Inferior parietal cortex (tissue), 1 donor: ENCODE measurements at regions not wholly inside any gene's neighbourhood (a gene's known extent, or its start where the extent isn't known, plus 50 kb on each side); places are given as distances from the start of the nearest gene placed in this dataset.

Experiments used
- DNase-seq: peaks from one replicate; pipeline ENCODE4 v3.0.0-alpha.2; 2016; ENCODE audit errors: extremely low spot score

DNA sequence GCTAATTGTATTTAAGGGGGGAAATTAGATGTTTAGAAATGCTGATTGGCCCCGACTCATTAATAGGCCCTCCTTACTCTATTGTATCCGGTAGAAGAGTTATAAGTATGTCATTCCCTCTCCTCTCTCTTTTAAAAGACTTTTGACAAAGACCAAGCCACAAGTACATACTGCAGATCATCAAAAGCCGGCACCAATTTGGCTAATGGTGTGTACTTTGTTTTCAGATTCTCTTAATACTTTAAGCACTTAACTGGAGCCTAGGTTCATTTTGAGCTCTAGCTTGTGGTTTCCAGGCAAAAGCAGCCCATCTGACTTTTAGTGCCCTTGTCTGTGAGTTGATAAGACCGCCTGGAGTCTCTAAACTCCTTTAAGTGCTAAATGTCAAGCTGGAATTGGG lies 210.0 kb upstream of the LYZL1 start:
- no peak for DNase-seq

DNA sequence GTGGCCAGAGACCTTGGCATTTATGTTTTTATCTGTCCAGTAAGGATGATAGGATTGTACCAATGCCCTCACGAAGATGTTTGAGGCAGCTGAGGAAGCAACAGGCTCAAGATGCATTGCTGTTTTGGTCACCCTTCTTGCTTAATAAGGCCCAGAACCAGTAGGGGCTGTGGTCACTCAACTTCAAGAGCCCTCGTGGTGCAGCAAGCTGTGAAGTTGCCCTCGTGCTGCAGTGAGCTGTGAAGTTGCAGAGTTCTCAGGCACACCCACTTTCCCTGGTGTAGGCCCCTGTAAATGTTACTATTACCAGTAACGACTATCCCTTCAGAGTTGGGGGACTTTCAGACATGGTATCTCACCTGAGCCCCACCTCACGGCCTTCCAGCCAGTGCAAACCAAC lies 207.6 kb upstream of the LYZL1 start:
- no peak for DNase-seq

DNA sequence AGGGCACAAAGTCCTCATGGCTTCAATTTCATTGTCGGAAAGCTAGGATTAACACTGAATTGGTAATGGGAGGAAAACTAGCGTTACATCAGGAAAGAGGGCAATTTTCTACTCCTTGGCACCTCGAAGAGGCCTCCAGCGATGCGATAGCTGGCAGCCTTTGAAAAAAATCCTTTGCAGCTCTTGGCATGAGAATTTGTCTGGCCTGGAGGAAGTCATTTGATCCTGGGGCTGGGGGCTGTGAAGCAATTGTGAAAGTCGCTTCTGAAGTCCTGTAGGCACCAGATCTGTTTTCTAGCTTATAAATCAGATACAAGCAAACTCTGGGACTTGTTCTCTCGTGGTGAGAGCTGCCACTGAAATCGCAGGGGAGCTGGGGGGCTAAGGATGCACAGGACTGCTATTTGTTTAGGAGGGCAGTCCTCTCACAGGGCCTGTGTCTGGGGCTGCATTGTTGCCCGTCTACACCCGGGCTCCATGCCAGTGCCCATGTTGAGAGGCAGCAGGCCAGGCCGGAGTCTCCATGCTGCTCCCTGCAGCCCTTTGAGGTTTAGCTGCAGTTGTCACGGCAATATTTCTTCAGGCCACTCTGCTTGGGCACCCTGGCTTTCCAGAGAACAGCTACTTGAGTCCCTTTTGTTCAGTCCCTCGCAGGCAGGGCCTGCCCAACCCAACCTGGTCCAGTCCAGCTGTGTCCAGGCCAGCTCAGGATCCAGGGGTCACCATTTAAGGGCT lies 206.8 kb upstream of the LYZL1 start:
- no peak for DNase-seq

DNA sequence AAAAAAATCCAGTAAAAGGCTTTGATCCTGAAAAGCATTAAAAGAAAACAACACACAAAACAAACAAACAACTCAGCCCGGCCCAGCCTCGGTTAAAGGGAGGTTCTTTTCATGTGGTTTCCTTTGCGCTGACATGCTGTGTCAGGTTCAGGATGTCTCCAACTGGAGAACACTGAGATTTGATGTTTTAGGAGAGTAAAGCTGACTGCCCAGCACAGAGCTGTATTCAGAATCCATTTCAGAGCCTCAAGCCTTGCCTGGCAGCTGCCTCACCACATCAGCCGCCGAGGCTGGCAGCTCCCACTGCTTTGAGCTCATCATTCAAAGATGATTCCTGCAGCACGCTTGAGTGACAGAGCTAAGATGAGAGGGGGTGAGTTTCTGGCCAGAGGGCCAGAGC lies 205.8 kb upstream of the LYZL1 start:
- no peak for DNase-seq

DNA sequence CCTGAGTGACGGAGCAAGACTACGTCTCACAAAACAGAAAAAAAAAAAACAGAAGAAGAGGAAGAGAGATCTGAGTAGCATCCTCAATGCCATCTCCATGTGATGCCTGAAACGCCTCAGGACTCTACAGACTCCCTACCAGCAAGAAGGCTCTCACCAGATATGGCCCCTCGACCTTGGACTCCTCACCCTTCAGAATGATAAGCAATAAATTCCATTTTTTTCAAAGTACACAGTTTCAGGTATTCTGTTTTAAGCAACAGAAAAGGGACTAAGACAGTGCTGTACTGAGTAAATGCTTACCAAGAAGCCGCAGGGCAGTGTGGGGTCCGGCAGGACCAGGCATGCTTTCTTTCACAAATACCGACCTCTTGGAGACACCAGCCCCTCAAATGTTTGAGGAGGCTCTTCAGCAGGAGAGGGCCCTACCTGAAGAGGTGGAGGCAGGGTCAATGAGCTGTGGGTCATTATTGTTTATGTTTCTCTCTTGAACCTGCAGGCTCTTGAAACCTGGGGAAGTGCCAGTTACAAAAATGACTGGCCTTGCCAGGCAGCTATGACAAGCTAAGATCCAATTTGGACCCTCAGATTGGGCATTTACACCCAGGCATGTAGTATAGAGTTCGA lies 204.1 kb upstream of the LYZL1 start:
- no peak for DNase-seq

DNA sequence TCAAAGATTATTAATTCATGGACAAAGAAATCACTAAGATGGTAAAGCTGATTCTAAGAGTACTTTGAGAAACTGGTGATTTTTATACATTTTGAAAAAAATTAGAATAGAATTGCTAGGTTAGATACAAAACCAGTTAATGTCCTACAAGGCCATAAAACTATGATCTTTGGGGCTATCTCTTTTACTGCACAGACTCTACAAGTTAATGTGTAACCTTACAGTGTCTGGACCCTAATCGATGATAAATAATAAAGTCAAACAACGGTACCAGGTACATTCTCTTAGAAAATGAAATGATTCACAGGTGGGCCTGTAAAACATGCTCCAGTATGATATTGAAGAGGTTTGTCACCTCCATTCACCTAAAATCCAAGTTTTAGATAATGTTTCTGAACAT lies 199.8 kb upstream of the LYZL1 start:
- DNase-seq, result no peak

DNA sequence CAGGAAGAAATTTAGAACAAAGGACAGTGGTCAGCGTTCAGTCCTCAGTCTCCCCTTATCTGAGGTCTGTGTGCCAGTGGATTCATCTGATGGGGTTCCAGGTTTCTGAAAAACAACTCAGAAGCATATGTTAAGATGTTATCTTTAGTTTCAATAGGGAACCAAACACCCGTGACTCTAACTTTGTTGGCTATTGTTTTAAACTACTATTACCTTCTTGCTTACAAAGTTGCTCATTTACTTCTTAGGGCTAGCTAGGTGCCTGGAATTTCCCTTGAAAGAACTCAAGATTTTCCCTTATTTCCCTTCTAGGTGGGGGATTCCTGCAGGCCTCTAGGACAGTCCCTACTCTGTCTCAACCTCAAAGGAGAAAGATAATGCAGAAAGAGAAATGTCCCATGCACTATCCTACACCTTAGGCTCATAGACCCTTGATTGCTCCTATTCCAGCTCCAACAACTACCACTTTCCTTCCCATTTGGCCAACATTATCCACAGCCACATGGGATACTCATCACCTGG lies 192.5 kb upstream of the LYZL1 start:
- DNase-seq, result no peak

DNA sequence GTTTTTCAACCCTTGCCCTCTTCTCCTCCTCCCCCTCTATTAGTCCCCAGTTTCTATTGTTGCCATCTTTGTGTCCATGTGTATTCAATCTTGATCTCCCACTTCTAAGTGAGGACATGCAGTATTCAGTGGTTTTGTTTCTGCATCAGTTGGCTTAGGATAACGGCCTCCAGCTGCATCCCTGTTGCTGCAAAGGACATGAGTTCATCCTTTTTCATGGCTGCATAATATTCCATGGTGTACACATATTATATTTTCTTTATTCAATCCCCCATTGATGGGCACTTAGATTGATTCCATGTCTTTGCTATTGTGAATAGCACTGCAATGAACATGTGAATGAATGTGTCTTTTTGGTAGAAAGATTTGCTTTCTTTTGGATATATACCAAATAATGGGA lies 190.4 kb upstream of the LYZL1 start:
- DNase-seq, result no peak

DNA sequence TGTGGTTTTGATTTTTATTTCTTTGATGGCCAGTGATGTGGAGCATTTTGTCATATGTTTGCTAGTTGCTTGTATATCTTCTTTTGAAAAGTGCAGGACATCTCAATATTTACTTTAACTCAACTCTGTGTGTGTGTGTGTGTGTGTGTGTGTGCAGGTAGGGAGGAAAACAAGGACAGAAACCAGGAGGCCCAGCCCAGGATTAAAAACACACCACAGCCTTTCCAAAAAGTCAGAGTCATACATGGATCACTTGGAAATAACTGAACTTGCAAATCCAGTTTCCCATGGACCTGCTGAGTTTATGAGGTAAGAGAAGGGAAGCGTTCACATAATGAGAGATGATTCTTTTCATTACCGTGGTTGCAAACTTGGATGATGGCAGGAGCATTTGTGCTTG lies 189.9 kb upstream of the LYZL1 start:
- DNase-seq, result no peak

DNA sequence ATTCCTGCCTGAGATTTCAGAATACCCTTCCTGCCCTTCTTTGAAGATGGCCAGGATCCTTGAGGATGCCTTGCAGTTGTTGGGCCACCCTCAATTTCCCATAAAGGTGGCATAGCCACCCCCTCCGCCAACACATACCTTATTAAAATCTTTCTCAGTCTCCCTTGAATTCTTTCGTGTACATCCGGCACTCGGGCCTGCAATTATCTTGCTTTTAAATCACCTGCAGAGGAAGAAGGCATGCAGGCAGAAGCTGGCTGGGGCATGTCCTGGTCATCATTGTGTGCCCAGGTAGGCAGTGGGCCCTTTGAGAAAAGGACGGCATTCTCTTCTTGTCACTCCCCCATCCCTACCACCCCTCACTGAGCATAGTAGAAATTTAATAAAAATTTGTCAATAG lies 189.5 kb upstream of the LYZL1 start:
- no peak for DNase-seq

DNA sequence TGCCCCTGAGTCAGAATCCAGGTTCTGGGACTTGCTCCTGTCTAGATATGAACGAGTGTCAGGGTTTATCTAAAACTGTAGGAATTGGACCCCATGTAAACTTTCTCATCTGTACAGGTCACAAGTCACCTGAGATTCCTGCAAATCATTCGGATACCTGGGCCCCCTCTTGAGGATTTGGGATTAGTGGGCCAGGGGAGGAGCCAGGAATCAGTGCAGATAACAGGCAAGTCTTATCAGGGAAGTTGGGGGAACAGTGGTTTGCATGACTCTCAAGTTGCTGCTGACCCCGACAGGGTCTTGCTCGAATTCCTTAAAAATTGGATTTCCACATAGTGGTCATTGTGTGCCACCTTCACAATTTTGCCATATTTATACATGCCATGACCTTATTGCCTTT lies 188.4 kb upstream of the LYZL1 start:
- DNase-seq, result no peak

DNA sequence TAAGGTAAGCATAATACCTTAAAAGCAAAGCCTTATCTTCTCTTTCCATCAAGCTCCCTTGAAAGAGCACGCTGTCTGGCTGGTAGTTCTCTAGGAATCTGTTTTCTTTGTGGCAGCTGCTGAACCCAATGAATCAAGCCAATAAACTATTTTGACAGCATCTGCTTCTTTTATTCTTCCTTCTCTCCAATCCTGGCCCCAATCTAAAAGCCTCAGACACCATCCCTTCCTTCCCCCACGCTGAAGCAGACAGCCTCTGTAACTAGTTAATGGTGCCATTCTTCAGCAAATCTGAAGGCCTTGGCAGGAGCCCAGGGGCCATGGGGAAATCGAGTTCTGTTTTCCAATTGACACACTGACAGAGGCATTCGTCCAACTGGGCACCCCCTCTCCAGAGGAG lies 186.6 kb upstream of the LYZL1 start:
- DNase-seq, result peak; percentile 4

DNA sequence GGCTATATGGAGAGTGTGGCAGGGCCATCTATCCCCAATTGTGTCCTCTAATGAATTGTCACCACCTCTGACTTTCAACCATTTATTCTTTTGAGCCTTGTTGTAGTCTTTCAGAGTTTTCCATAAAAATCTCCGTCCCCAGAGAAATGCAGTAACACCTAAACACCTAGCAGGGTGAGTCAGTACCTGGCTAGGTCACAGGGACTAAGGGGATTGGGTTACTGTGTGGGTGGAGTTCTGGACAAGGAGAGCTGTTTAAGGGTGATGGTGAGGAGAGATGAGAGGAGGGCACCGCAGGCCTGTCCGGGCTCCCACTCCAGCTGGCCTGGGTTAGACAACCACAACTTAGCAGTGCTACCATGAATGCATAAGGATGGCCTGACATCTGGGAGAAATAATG lies 186.2 kb upstream of the LYZL1 start:
- no peak for DNase-seq

DNA sequence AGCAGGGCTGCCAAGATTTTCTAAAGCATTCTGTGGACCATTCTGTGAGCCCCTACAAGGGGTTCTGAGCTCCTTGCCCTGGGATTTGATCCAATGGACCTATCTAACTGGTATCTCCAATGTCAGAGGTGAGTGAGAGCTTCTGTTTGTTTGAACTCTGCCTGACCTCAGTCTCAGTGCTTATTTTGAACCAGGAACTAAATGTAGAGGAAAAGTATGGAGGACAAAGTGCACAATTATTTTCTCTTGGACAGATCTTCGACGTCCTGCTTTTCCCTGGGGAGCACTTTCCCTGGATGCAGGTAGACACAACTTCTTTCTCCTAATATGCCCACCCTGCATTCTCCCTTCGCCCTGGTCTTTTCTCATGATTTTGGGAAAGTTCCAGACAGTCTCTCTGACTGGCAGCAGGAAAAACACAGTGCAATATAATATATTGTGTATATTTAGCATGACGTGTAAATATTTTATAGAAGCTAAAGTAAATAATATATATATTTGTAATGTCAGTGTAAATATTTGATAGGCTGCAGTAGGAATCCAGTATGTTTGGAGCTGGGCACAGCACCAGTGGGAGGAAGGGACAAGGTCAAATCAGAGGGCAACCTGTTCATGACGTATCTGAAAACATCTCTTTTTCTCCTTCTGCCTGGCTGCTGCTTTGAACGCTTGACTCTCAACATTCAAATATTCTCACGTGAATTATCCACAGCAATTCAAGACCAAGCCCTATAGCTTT lies 184.0 kb upstream of the LYZL1 start:
- DNase-seq, result no peak

DNA sequence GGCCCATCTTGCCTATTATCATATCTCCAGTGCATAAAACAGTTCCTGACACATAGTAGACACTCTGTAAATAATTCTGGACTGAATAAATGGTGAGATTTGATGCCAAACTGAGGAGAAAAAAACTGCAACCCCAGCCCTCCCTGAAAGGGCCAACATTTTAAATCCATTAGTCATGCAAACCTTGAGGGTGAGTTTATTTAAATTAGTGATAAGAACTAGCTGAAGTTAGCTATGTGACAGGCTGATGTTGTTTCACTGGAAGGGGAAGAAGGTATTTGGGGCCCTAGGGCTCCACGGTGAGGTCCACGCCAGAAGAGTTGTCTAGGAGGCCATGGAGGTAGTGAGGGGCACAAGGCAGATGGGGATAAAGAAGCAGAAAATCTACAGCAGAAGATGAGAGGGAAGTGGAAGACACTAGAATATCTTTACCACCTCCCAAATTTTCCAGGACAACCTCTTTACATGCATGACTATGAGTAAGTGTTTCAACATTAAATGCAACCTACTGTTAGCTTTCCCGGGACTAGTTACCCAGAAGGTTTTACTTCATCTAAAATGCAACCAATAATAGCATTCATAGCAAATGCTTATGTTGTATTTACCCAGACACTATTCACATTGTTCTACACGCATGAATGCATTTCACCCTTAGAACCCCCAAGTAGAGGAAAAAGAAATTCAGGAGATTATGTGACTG lies 183.2 kb upstream of the LYZL1 start:
- DNase-seq, result no peak

DNA sequence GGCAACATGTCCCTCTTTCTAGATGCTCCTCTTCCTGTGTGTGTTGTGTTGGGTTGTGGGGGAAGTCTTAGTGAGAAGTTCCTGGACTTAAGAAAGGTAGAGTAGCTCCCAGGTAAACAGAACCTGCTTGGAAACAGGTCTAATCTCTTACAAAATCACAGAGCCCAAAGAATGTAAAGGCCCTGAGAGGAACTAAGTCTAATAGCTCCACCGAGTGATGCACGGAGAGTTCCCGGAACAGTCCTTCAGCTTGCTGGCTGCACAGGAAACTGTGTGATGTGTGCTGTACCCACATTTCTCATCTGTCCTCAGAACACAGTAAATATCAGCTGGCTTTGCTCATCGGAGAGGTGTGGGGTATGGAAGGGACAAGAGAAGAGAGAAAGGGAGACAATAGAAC lies 182.6 kb upstream of the LYZL1 start:
- no peak for DNase-seq

DNA sequence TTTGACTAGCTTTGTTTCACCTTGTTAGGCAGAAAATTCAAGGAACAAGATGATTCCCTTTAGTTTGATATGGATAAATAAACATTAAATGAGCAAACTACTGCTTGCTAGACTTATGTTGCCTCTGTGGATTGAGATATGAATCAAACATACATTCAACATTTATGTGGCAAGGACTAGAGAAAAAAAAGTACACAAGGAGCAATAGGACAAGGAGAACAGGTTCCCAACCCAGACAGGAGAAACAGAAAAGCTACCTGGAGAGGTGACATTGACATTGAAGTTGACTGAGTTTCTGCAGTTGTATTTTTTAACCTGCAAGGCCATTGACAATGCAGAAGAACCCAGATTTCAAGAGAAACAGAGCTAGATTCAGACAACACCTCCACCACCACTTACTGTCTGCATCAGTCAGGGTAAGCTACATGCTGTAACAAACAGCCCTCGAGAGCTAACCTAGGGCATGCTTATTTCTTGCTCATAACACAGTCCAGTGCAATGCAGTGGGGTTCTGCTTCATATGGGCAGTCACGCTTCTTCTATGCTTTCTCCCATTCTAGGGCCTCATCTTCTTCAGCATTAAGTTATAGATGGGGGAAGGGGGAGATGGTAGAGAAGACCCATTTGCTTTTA lies 180.9 kb upstream of the LYZL1 start:
- DNase-seq, result no peak

DNA sequence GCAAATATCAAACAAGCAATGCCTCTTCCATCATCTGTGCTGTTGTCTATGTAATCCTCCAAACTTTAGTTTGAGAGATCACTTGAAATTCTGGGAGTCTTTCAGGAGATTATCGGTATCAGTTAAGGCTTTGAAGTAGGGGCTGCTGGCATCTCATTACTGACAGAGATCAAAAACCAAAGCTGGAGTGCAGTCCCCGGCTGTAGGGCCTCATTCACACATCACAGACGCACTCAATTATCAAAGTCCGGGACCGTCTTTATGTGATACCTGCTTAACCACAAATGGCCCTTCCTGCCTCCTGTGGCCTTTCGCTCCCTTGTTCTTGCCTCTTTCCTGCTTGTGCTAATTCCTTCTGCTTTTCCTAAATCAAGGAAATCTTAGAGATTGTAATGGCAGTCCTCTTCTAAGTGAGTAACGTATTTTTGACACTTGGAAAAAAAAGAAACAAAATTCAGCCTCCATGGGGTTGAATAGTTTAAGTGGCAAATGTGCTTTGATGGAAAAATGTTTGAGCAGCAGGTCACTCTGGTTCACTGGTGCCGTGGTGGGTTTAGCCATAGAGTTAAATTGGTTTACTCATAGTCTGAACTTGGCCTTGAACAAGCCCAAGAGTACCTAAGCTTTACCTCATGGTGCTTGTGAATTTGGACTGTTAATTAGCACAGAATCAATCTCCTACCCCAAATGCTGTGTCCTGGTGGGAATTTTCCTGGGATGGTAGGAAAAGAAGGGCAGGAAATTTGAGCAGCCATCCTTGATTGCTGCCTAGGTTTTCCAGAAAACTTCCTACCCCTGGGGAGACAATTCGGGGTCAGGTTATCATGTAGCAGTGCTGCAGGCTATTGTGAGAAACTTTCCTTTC lies 178.9 kb upstream of the LYZL1 start:
- DNase-seq, result no peak

DNA sequence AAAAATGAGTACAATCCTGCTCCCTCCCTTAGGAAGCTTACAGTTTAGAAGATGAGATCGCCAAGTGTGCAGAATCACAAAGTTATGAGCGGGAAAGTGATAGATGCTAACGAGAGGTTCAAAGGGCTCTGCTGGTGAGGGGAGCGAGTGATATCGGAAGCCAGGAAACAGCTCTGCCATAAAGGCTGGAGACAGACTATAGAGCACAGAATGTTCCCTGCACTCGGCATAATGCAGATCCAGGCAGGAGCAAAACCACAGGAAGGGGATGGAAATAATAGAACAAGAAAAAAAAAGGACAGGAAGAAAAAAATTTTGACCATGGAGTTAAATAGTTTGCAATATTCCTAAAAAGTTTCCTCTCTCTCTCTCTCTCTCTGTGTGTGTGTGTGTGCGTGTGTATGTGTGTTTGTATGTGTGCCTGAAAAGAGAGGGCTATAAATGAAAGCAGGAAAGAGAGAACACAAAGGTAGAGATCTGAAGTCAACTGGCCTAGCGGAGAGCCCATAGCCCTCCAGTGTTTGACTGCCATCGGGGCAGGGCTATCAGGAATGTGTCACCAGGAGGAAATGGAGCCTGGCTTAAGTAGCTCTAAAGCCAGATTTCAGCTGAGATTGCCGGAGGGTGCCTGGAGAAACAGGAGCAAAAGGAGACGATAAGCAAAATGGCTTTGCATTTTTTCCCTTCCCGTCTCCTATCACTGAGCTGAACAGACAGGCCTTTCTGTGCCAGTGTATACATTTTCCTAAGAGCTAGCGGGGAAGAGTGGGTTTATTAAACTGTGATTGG lies 175.8 kb upstream of the LYZL1 start:
- DNase-seq, result no peak

DNA sequence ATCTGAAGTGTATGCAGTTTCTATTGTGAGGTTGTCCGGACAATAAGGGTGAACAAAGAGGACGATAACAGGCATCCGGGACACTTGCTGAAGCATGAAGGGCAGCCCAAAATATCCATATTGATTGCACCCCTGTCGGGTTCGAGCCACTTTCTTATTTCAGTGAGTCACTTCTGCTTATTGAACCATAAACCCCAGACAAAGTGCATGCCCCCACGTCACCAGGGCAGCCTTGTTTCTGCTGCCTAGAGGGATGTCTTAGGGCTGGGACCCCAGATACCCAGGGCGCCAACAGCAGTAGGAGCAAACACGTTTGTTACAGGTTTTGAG lies 175.3 kb upstream of the LYZL1 start:
- DNase-seq, result no peak
